ENCODE measurements at regions not wholly inside any gene's neighbourhood (a gene's known extent, or its start where the extent isn't known, plus 50 kb on each side); places are given as distances from the start of the nearest gene placed in this dataset.

- Mint-ChIP-seq H3K27me3 (peaks cover 0 to 9% (median 7%) of the 10 kb centered on the region in 5 donors), H3K36me3 (no peaks in the 10 kb centered on the region), H3K27ac (no peak overlapping the region), H3K4me1 (no peaks in the 10 kb centered on the region), H3K4me3 (no peak overlapping the region), H3K9me3 (peaks cover 0 to 7% (median 2%) of the 10 kb centered on the region in 11 donors)
- ChIA-PET CTCF (no interaction called here), POLR2A (no interaction called here)
- ATAC-seq = no peak
- H3K4me3 ChIP-seq (ENCODE audit: low read length) = no peak overlapping the region
- intact Hi-C loops (cut with micrococcal nuclease) = no loop called here
- DNase-seq = no peak
- H3K36me3 ChIP-seq (ENCODE audit: control insufficient read depth in 2 of 3, insufficient read depth in 3 of 3, low read length in 3 of 3) = no peaks in the 10 kb centered on the region
- no peaks in the 10 kb centered on the region for H3K27me3 ChIP-seq (ENCODE audit: control insufficient read depth in 2 of 2, insufficient read depth in 2 of 2, low read length in 2 of 2)
- no peak overlapping the region for H3K27ac ChIP-seq (ENCODE audit: low read depth, low read length)
- no peaks in the 10 kb centered on the region for H3K4me1 ChIP-seq (ENCODE audit: control insufficient read depth in 2 of 2, insufficient read depth in 2 of 2, low read length in 2 of 2)
- H3K9me3 ChIP-seq (ENCODE audit: control insufficient read depth in 2 of 3, low read length in 3 of 3) = no peaks in the 10 kb centered on the region
These were observed 167.0 kb downstream of the FAM78B start for GRCh38 chr1:165999826-166000225.

- intact Hi-C loops (cut with micrococcal nuclease) = no loop called here
- peaks cover 0 to 30% (median 15%) of the 10 kb centered on the region in 5 donors for H3K27me3 Mint-ChIP-seq
- H3K9me3 ChIP-seq (ENCODE audit: control insufficient read depth in 2 of 3, low read length in 3 of 3) = no peaks in the 10 kb centered on the region
- no peaks in the 10 kb centered on the region for H3K4me1 ChIP-seq (ENCODE audit: control insufficient read depth in 2 of 2, insufficient read depth in 2 of 2, low read length in 2 of 2)
- DNase-seq = no peak
- no peaks in the 10 kb centered on the region for H3K4me1 Mint-ChIP-seq
- no peak overlapping the region for H3K27ac Mint-ChIP-seq
- H3K4me3 ChIP-seq (ENCODE audit: low read length) = no peak overlapping the region
- no peaks in the 10 kb centered on the region for H3K36me3 ChIP-seq (ENCODE audit: control insufficient read depth in 2 of 3, insufficient read depth in 3 of 3, low read length in 3 of 3)
- H3K9me3 Mint-ChIP-seq = peaks cover 0 to 37% (median 21%) of the 10 kb centered on the region in 11 donors
- ATAC-seq = no peak
- H3K27ac ChIP-seq (ENCODE audit: low read depth, low read length) = no peak overlapping the region
- H3K4me3 Mint-ChIP-seq = no peak overlapping the region
- ChIA-PET POLR2A (no interaction called here), CTCF (no interaction called here)
- H3K36me3 Mint-ChIP-seq = peaks cover 0 to 5% (median 0%) of the 10 kb centered on the region in 5 donors
- no peaks in the 10 kb centered on the region for H3K27me3 ChIP-seq (ENCODE audit: control insufficient read depth in 2 of 2, insufficient read depth in 2 of 2, low read length in 2 of 2)
These were observed 159.6 kb downstream of the FAM78B start for GRCh38 chr1:166007176-166007575.

GRCh38 chr1:166013232-166013631 lies 153.6 kb downstream of the FAM78B start:
- Histone ChIP-seq H3K36me3 (ENCODE audit: control insufficient read depth in 2 of 3, insufficient read depth in 3 of 3, low read length in 3 of 3) (no peaks in the 10 kb centered on the region), H3K27me3 (ENCODE audit: control insufficient read depth in 2 of 2, insufficient read depth in 2 of 2, low read length in 2 of 2) (no peaks in the 10 kb centered on the region), H3K4me3 (ENCODE audit: low read length) (no peak overlapping the region), H3K4me1 (ENCODE audit: control insufficient read depth in 2 of 2, insufficient read depth in 2 of 2, low read length in 2 of 2) (no peaks in the 10 kb centered on the region), H3K27ac (ENCODE audit: low read depth, low read length) (no peak overlapping the region), H3K9me3 (ENCODE audit: control insufficient read depth in 2 of 3, low read length in 3 of 3) (no peaks in the 10 kb centered on the region)
- Mint-ChIP-seq H3K36me3 (no peaks in the 10 kb centered on the region), H3K27ac (no peak overlapping the region), H3K9me3 (peaks cover 0 to 12% (median 2%) of the 10 kb centered on the region in 11 donors), H3K4me1 (no peaks in the 10 kb centered on the region), H3K4me3 (no peak overlapping the region), H3K27me3 (peaks cover 0 to 47% (median 32%) of the 10 kb centered on the region in 5 donors)
- POLR2A ChIA-PET = no interaction called here
- CTCF ChIA-PET = no interaction called here
- no peak for ATAC-seq
- DNase-seq = no peak
- intact Hi-C loops (cut with micrococcal nuclease) = no loop called here

- H3K4me3 ChIP-seq (ENCODE audit: low read length) = no peak overlapping the region
- DNase-seq (no peak), ATAC-seq (no peak)
- POLR2A ChIA-PET = no interaction called here
- H3K36me3 ChIP-seq (ENCODE audit: control insufficient read depth in 2 of 3, insufficient read depth in 3 of 3, low read length in 3 of 3) = no peaks in the 10 kb centered on the region
- no peaks in the 10 kb centered on the region for H3K4me1 ChIP-seq (ENCODE audit: control insufficient read depth in 2 of 2, insufficient read depth in 2 of 2, low read length in 2 of 2)
- H3K27ac ChIP-seq (ENCODE audit: low read depth, low read length) = no peak overlapping the region
- intact Hi-C loops (cut with micrococcal nuclease) = no loop called here
- CTCF ChIA-PET = no interaction called here
- H3K27me3 ChIP-seq (ENCODE audit: control insufficient read depth in 2 of 2, insufficient read depth in 2 of 2, low read length in 2 of 2) = no peaks in the 10 kb centered on the region
- no peak overlapping the region for H3K27ac Mint-ChIP-seq
- H3K9me3 ChIP-seq (ENCODE audit: control insufficient read depth in 2 of 3, low read length in 3 of 3) = no peaks in the 10 kb centered on the region
- H3K9me3 Mint-ChIP-seq = peaks cover 0 to 7% (median 0%) of the 10 kb centered on the region in 11 donors
- H3K36me3 Mint-ChIP-seq = no peaks in the 10 kb centered on the region
- no peak overlapping the region for H3K4me3 Mint-ChIP-seq
- H3K4me1 Mint-ChIP-seq = no peaks in the 10 kb centered on the region
- H3K27me3 Mint-ChIP-seq = peaks cover 7 to 45% (median 38%) of the 10 kb centered on the region in 5 donors
These were observed 149.4 kb downstream of the FAM78B start for GRCh38 chr1:166017395-166017794.

All from naive thymus-derived CD4-positive, alpha-beta T cell (primary cell).